ENCODE measurements at regions not wholly inside any gene's neighbourhood (a gene's known extent, or its start where the extent isn't known, plus 50 kb on each side); places are given as distances from the start of the nearest gene placed in this dataset.
A peak's percentile ranks its signal among the peaks of the same experiment; 100 is the strongest.

GRCh38 chr4:123259676-123260646 lies 136.6 kb upstream of the SPRY1 start:
- Histone ChIP-seq H3K79me2 (ENCODE audit: insufficient read depth, low read length) (no peaks in the 10 kb centered on the region), H3K9me3 (replicated peaks in 1 of 2; ENCODE audit: control insufficient read depth in 1 of 2, insufficient read depth in 1 of 2, low read length in 2 of 2) (no peaks in the 10 kb centered on the region), H3K4me1 (ENCODE audit: control insufficient read depth in 1 of 2, insufficient read depth in 2 of 2, low read length in 2 of 2) (peaks cover 3 to 10% of the 10 kb centered on the region in 2 donors), H2AFZ (ENCODE audit: insufficient read depth, low read depth, low read length, poor library complexity, severe bottlenecking) (peak overlapping the region; percentile 65), H3K36me3 (replicated peaks in 1 of 2; ENCODE audit: control insufficient read depth in 1 of 2, insufficient read depth in 2 of 2, low read length in 2 of 2) (no peaks in the 10 kb centered on the region), H3K4me2 (replicated peaks; ENCODE audit: extremely low read depth, low read length, poor library complexity, severe bottlenecking) (peak overlapping the region; percentile 13), H3K9ac (ENCODE audit: insufficient read depth, low read length, poor library complexity, severe bottlenecking) (no peak overlapping the region), H3K27ac (ENCODE audit: low read depth in 1 of 2, low read length in 2 of 2) (no peak overlapping the region), H4K20me1 (ENCODE audit: insufficient read depth, low read length) (no peaks in the 10 kb centered on the region), H3K4me3 (replicated peaks in 1 of 3; ENCODE audit: low read depth in 2 of 3, low read length in 3 of 3) (no peak overlapping the region), H3K27me3 (ENCODE audit: control insufficient read depth in 2 of 2, insufficient read depth in 2 of 2, low read length in 2 of 2) (no peaks in the 10 kb centered on the region)
- no peak for TF ChIP-seq CTCF (IDR thresholded peaks at IDR 0.05)
- H3K27ac Mint-ChIP-seq: peak overlapping the region in 2 of 7 donors; percentile 61 to 63
- intact Hi-C loops (cut with micrococcal nuclease): no loop called here
- no peaks in the 10 kb centered on the region for H3K27me3 Mint-ChIP-seq (ENCODE audit: low read depth in 3 of 3)
- H3K4me1 Mint-ChIP-seq: peaks cover 13% of the 10 kb centered on the region
- no peak for DNase-seq
- H3K4me3 Mint-ChIP-seq: no peak overlapping the region
- H3K36me3 Mint-ChIP-seq: peaks cover 0 to 7% of the 10 kb centered on the region in 2 donors
- no CpG with 5 or more reads among the region's 2 CpGs for WGBS (ENCODE audit: insufficient coverage)
- no peaks in the 10 kb centered on the region for H3K9me3 Mint-ChIP-seq

GRCh38 chr4:123260653-123261052 lies 135.9 kb upstream of the SPRY1 start:
- H4K20me1 ChIP-seq (ENCODE audit: insufficient read depth, low read length): no peaks in the 10 kb centered on the region
- no peak overlapping the region for H3K27ac ChIP-seq (ENCODE audit: low read depth in 1 of 2, low read length in 2 of 2)
- no peak for TF ChIP-seq CTCF (IDR thresholded peaks at IDR 0.05)
- H2AFZ ChIP-seq (ENCODE audit: insufficient read depth, low read depth, low read length, poor library complexity, severe bottlenecking): no peak overlapping the region
- no peak overlapping the region for H3K9ac ChIP-seq (ENCODE audit: insufficient read depth, low read length, poor library complexity, severe bottlenecking)
- no peak overlapping the region for H3K4me3 Mint-ChIP-seq
- H3K4me1 Mint-ChIP-seq: peaks cover 13% of the 10 kb centered on the region
- no peaks in the 10 kb centered on the region for H3K9me3 ChIP-seq (replicated peaks in 1 of 2; ENCODE audit: control insufficient read depth in 1 of 2, insufficient read depth in 1 of 2, low read length in 2 of 2)
- no peak for DNase-seq
- H3K27me3 ChIP-seq (ENCODE audit: control insufficient read depth in 2 of 2, insufficient read depth in 2 of 2, low read length in 2 of 2): no peaks in the 10 kb centered on the region
- WGBS (ENCODE audit: insufficient coverage): 75% methylated on average over 1 of the region's 5 CpGs
- intact Hi-C loops (cut with micrococcal nuclease): no loop called here
- H3K4me3 ChIP-seq (replicated peaks in 1 of 3; ENCODE audit: low read depth in 2 of 3, low read length in 3 of 3): no peak overlapping the region
- H3K36me3 ChIP-seq (replicated peaks in 1 of 2; ENCODE audit: control insufficient read depth in 1 of 2, insufficient read depth in 2 of 2, low read length in 2 of 2): no peaks in the 10 kb centered on the region
- no peaks in the 10 kb centered on the region for H3K79me2 ChIP-seq (ENCODE audit: insufficient read depth, low read length)
- no peak overlapping the region for H3K27ac Mint-ChIP-seq
- no peaks in the 10 kb centered on the region for H3K27me3 Mint-ChIP-seq (ENCODE audit: low read depth in 3 of 3)
- peaks cover 0 to 7% of the 10 kb centered on the region in 2 donors for H3K36me3 Mint-ChIP-seq
- peaks cover 3 to 10% of the 10 kb centered on the region in 2 donors for H3K4me1 ChIP-seq (ENCODE audit: control insufficient read depth in 1 of 2, insufficient read depth in 2 of 2, low read length in 2 of 2)
- no peaks in the 10 kb centered on the region for H3K9me3 Mint-ChIP-seq
- no peak overlapping the region for H3K4me2 ChIP-seq (replicated peaks; ENCODE audit: extremely low read depth, low read length, poor library complexity, severe bottlenecking)
